D341Med (cell line): ENCODE measurements at regions not wholly inside any gene's neighbourhood (a gene's known extent, or its start where the extent isn't known, plus 50 kb on each side); places are given as distances from the start of the nearest gene placed in this dataset.
A peak's percentile ranks its signal among the peaks of the same experiment; 100 is the strongest.

ENCODE experiments used
- DNase-seq: peaks from one replicate; pipeline ENCODE4 v3.0.0; 2012; ENCODE audit warnings: low spot score

GRCh38 chr10:123606955-123607354 lies 59.2 kb upstream of the GPR26 start:
- no peak for DNase-seq

- DNase-seq, result no peak
Observed at GRCh38 chr10:123607386-123607785, 58.8 kb upstream of the GPR26 start.

- no peak for DNase-seq
Observed at GRCh38 chr10:123608047-123608446, 58.1 kb upstream of the GPR26 start.

- no peak for DNase-seq
Observed at GRCh38 chr10:123611243-123611642, 54.9 kb upstream of the GPR26 start.

GRCh38 chr10:123611876-123612275 lies 54.3 kb upstream of the GPR26 start:
- no peak for DNase-seq

- DNase-seq, result no peak
Observed at GRCh38 chr10:123613346-123613850, 52.8 kb upstream of the GPR26 start.

GRCh38 chr10:123614888-123615287 lies 51.3 kb upstream of the GPR26 start:
- peak; percentile 20 for DNase-seq
